ENCODE measurements at regions not wholly inside any gene's neighbourhood (a gene's known extent, or its start where the extent isn't known, plus 50 kb on each side); places are given as distances from the start of the nearest gene placed in this dataset.

- intact Hi-C loops (cut with micrococcal nuclease), result no loop called here
These were observed 408.0 kb downstream of the RNF144A start for GRCh38 chr2:7325186-7325585.

GRCh38 chr2:7329465-7329864, 412.3 kb downstream of the RNF144A start:
- TF ChIP-seq CTCF (IDR thresholded peaks at IDR 0.05), result no peak
- Mint-ChIP-seq H3K4me3 (no peak overlapping the region), H3K27ac (no peak overlapping the region), H3K27me3 (ENCODE audit: low read depth in 3 of 3) (peaks cover 0 to 3% (median 0%) of the 10 kb centered on the region in 3 donors), H3K9me3 (peaks cover 0 to 8% (median 0%) of the 10 kb centered on the region in 7 donors), H3K4me1 (no peaks in the 10 kb centered on the region), H3K36me3 (no peaks in the 10 kb centered on the region)
- WGBS (ENCODE audit: insufficient coverage), result no CpG with 5 or more reads among the region's 1 CpG
- no peaks in the 10 kb centered on the region for H3K4me1 ChIP-seq (ENCODE audit: control insufficient read depth in 1 of 2, insufficient read depth in 2 of 2, low read length in 2 of 2)
- no peaks in the 10 kb centered on the region for H3K36me3 ChIP-seq (replicated peaks in 1 of 2; ENCODE audit: control insufficient read depth in 1 of 2, insufficient read depth in 2 of 2, low read length in 2 of 2)
- DNase-seq, result no peak
- H3K79me2 ChIP-seq (ENCODE audit: insufficient read depth, low read length), result no peaks in the 10 kb centered on the region
- no peaks in the 10 kb centered on the region for H4K20me1 ChIP-seq (ENCODE audit: insufficient read depth, low read length)
- no peak overlapping the region for H3K27ac ChIP-seq (ENCODE audit: low read depth in 1 of 2, low read length in 2 of 2)
- no peak overlapping the region for H3K9ac ChIP-seq (ENCODE audit: insufficient read depth, low read length, poor library complexity, severe bottlenecking)
- intact Hi-C loops (cut with micrococcal nuclease), result no loop called here
- H2AFZ ChIP-seq (ENCODE audit: insufficient read depth, low read depth, low read length, poor library complexity, severe bottlenecking), result no peak overlapping the region
- H3K4me3 ChIP-seq (replicated peaks in 1 of 3; ENCODE audit: low read depth in 2 of 3, low read length in 3 of 3), result no peak overlapping the region
- no peak overlapping the region for H3K4me2 ChIP-seq (replicated peaks; ENCODE audit: extremely low read depth, low read length, poor library complexity, severe bottlenecking)
- H3K27me3 ChIP-seq (ENCODE audit: control insufficient read depth in 2 of 2, insufficient read depth in 2 of 2, low read length in 2 of 2), result no peaks in the 10 kb centered on the region
- no peaks in the 10 kb centered on the region for H3K9me3 ChIP-seq (replicated peaks in 1 of 2; ENCODE audit: control insufficient read depth in 1 of 2, insufficient read depth in 1 of 2, low read length in 2 of 2)

More at GRCh38 chr2:7325186-7325585, 408.0 kb downstream of the RNF144A start:
- peaks cover 0 to 3% (median 0%) of the 10 kb centered on the region in 7 donors for H3K9me3 Mint-ChIP-seq
- no peaks in the 10 kb centered on the region for H3K4me1 Mint-ChIP-seq
- Histone ChIP-seq H3K9ac (ENCODE audit: insufficient read depth, low read length, poor library complexity, severe bottlenecking) (no peak overlapping the region), H2AFZ (ENCODE audit: insufficient read depth, low read depth, low read length, poor library complexity, severe bottlenecking) (no peak overlapping the region), H3K4me1 (ENCODE audit: control insufficient read depth in 1 of 2, insufficient read depth in 2 of 2, low read length in 2 of 2) (no peaks in the 10 kb centered on the region), H4K20me1 (ENCODE audit: insufficient read depth, low read length) (no peaks in the 10 kb centered on the region), H3K4me3 (replicated peaks in 1 of 3; ENCODE audit: low read depth in 2 of 3, low read length in 3 of 3) (no peak overlapping the region), H3K36me3 (replicated peaks in 1 of 2; ENCODE audit: control insufficient read depth in 1 of 2, insufficient read depth in 2 of 2, low read length in 2 of 2) (no peaks in the 10 kb centered on the region), H3K27ac (ENCODE audit: low read depth in 1 of 2, low read length in 2 of 2) (no peak overlapping the region), H3K4me2 (replicated peaks; ENCODE audit: extremely low read depth, low read length, poor library complexity, severe bottlenecking) (no peak overlapping the region), H3K27me3 (ENCODE audit: control insufficient read depth in 2 of 2, insufficient read depth in 2 of 2, low read length in 2 of 2) (no peaks in the 10 kb centered on the region), H3K9me3 (replicated peaks in 1 of 2; ENCODE audit: control insufficient read depth in 1 of 2, insufficient read depth in 1 of 2, low read length in 2 of 2) (no peaks in the 10 kb centered on the region), H3K79me2 (ENCODE audit: insufficient read depth, low read length) (no peaks in the 10 kb centered on the region)
- peaks cover 0 to 4% (median 0%) of the 10 kb centered on the region in 3 donors for H3K27me3 Mint-ChIP-seq (ENCODE audit: low read depth in 3 of 3)
- no peak for DNase-seq
- H3K4me3 Mint-ChIP-seq, result no peak overlapping the region
- no peak overlapping the region for H3K27ac Mint-ChIP-seq
- no peak for TF ChIP-seq CTCF (IDR thresholded peaks at IDR 0.05)
- H3K36me3 Mint-ChIP-seq, result no peaks in the 10 kb centered on the region
- WGBS (ENCODE audit: insufficient coverage), result 96% methylated on average over 4 of the region's 4 CpGs

Measured in CD14-positive monocyte (primary cell).